ENCODE measurements at regions not wholly inside any gene's neighbourhood (a gene's known extent, or its start where the extent isn't known, plus 50 kb on each side); places are given as distances from the start of the nearest gene placed in this dataset.

DNA sequence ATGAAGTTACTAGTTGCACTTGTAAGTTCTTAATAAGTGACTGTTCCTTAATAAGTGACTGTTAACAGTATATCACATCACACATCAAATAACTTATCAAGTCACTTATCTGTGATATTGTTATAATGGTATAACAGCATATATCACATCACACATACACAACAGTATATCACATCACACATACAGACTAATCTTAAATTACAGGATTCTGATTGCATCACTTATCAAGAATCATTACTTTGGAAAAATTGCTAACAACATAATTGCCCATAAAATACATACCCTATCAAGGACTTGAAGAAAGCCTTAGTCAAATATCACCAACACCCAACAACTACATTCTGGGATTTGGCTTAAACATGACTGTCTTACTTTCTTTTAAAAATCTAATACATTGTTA, 813.5 kb downstream of the LTN1 start:
- POLR2A ChIA-PET: no interaction called here
- no peak overlapping the region for H3K4me3 Mint-ChIP-seq
- ATAC-seq (ENCODE audit: low read depth) (no peak), DNase-seq (no peak)
- Histone ChIP-seq H3K9ac (ENCODE audit: low read length) (no peak overlapping the region), H3K4me1 (ENCODE audit: control insufficient read depth in 2 of 2, insufficient read depth in 2 of 2, low read length in 2 of 2) (no peaks in the 10 kb centered on the region), H2AFZ (ENCODE audit: insufficient read depth, low read depth, low read length, poor library complexity, severe bottlenecking) (no peak overlapping the region), H3K27ac (ENCODE audit: low read length in 2 of 2) (no peak overlapping the region), H3K36me3 (replicated peaks in 1 of 2; ENCODE audit: control extremely low read depth in 1 of 2, control insufficient read depth in 1 of 2, extremely low read depth in 1 of 2, insufficient read depth in 2 of 2, low read length in 1 of 2) (no peaks in the 10 kb centered on the region), H4K20me1 (ENCODE audit: control insufficient read depth, insufficient read depth, low read length, poor library complexity, severe bottlenecking) (no peaks in the 10 kb centered on the region), H3K27me3 (replicated peaks in 1 of 4; ENCODE audit: control extremely low read depth in 1 of 4, control insufficient read depth in 3 of 4, insufficient read depth in 4 of 4, low read length in 3 of 4) (no peaks in the 10 kb centered on the region), H3K4me3 (ENCODE audit: control extremely low read depth in 1 of 5, extremely low read depth in 1 of 5, insufficient read depth in 1 of 5, low read depth in 2 of 5, low read length in 4 of 5) (no peak overlapping the region), H3K79me2 (ENCODE audit: control insufficient read depth, insufficient read depth, low read length) (no peaks in the 10 kb centered on the region), H3K4me2 (replicated peaks; ENCODE audit: low read depth, low read length, poor library complexity, severe bottlenecking) (no peak overlapping the region), H3K9me3 (ENCODE audit: control extremely low read depth in 1 of 3, control insufficient read depth in 2 of 3, insufficient read depth in 1 of 3, low read length in 2 of 3) (peaks cover 0 to 8% (median 6%) of the 10 kb centered on the region in 3 donors)
- H3K9me3 Mint-ChIP-seq (ENCODE audit: insufficient read depth): peaks cover 8% of the 10 kb centered on the region
- intact Hi-C loops (cut with micrococcal nuclease): no loop called here
- no peaks in the 10 kb centered on the region for H3K27me3 Mint-ChIP-seq
- no peak overlapping the region for H3K27ac Mint-ChIP-seq
- CTCF ChIA-PET: no interaction called here
- TF ChIP-seq EZH2 (IDR thresholded peaks at IDR 0.05; ENCODE audit: borderline replicate concordance, insufficient read depth, low read depth, low read length, poor library complexity, severe bottlenecking): no peak
- TF ChIP-seq, protein P1, sequence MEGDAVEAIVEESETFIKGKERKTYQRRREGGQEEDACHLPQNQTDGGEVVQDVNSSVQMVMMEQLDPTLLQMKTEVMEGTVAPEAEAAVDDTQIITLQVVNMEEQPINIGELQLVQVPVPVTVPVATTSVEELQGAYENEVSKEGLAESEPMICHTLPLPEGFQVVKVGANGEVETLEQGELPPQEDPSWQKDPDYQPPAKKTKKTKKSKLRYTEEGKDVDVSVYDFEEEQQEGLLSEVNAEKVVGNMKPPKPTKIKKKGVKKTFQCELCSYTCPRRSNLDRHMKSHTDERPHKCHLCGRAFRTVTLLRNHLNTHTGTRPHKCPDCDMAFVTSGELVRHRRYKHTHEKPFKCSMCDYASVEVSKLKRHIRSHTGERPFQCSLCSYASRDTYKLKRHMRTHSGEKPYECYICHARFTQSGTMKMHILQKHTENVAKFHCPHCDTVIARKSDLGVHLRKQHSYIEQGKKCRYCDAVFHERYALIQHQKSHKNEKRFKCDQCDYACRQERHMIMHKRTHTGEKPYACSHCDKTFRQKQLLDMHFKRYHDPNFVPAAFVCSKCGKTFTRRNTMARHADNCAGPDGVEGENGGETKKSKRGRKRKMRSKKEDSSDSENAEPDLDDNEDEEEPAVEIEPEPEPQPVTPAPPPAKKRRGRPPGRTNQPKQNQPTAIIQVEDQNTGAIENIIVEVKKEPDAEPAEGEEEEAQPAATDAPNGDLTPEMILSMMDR (IDR thresholded peaks at IDR 0.05): no peak
- no peaks in the 10 kb centered on the region for H3K4me1 Mint-ChIP-seq

DNA sequence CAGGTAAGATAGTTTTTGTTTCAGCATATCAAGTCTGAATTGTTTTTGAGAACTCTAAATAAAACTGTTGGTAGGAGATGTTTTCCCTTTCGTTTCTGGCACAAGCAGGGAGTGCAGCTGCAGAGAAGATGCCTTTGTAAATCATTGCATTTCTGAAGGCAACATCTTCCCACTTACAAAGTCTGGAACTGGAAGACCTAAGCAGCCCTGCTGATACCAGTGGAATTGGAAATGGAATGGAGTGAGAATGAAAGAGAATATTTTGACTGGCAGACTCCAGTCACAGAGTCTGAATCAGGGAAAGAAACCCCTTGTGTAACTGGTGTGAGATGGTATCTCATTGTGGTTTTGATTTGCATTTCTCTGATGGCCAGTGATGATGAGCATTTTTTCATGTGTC, 815.6 kb downstream of the LTN1 start:
- no CpG with 5 or more reads among the region's 1 CpG for WGBS (ENCODE audit: insufficient coverage)
- H3K4me1 Mint-ChIP-seq: no peaks in the 10 kb centered on the region
- intact Hi-C loops (cut with micrococcal nuclease): no loop called here
- ChIA-PET CTCF (no interaction called here), POLR2A (no interaction called here)
- H3K9ac ChIP-seq (ENCODE audit: low read length): no peak overlapping the region
- no peak overlapping the region for H3K4me2 ChIP-seq (replicated peaks; ENCODE audit: low read depth, low read length, poor library complexity, severe bottlenecking)
- H3K9me3 Mint-ChIP-seq (ENCODE audit: insufficient read depth): peaks cover 5% of the 10 kb centered on the region
- no peak overlapping the region for H2AFZ ChIP-seq (ENCODE audit: insufficient read depth, low read depth, low read length, poor library complexity, severe bottlenecking)
- no peak overlapping the region for H3K27ac ChIP-seq (ENCODE audit: low read length in 2 of 2)
- no peaks in the 10 kb centered on the region for H4K20me1 ChIP-seq (ENCODE audit: control insufficient read depth, insufficient read depth, low read length, poor library complexity, severe bottlenecking)
- ATAC-seq (ENCODE audit: low read depth) (no peak), DNase-seq (no peak)
- no peak overlapping the region for H3K4me3 ChIP-seq (ENCODE audit: control extremely low read depth in 1 of 5, extremely low read depth in 1 of 5, insufficient read depth in 1 of 5, low read depth in 2 of 5, low read length in 4 of 5)
- H3K27me3 ChIP-seq (replicated peaks in 1 of 4; ENCODE audit: control extremely low read depth in 1 of 4, control insufficient read depth in 3 of 4, insufficient read depth in 4 of 4, low read length in 3 of 4): no peaks in the 10 kb centered on the region
- no peaks in the 10 kb centered on the region for H3K27me3 Mint-ChIP-seq
- no peaks in the 10 kb centered on the region for H3K4me1 ChIP-seq (ENCODE audit: control insufficient read depth in 2 of 2, insufficient read depth in 2 of 2, low read length in 2 of 2)
- H3K79me2 ChIP-seq (ENCODE audit: control insufficient read depth, insufficient read depth, low read length): no peaks in the 10 kb centered on the region
- H3K36me3 ChIP-seq (replicated peaks in 1 of 2; ENCODE audit: control extremely low read depth in 1 of 2, control insufficient read depth in 1 of 2, extremely low read depth in 1 of 2, insufficient read depth in 2 of 2, low read length in 1 of 2): no peaks in the 10 kb centered on the region
- no peak overlapping the region for H3K4me3 Mint-ChIP-seq
- peaks cover 0 to 2% (median 0%) of the 10 kb centered on the region in 3 donors for H3K9me3 ChIP-seq (ENCODE audit: control extremely low read depth in 1 of 3, control insufficient read depth in 2 of 3, insufficient read depth in 1 of 3, low read length in 2 of 3)
- H3K27ac Mint-ChIP-seq: no peak overlapping the region
- TF ChIP-seq, protein P1 (IDR thresholded peaks at IDR 0.05): no peak
- no peak for TF ChIP-seq EZH2 (IDR thresholded peaks at IDR 0.05; ENCODE audit: borderline replicate concordance, insufficient read depth, low read depth, low read length, poor library complexity, severe bottlenecking)
